ENCODE measurements at regions not wholly inside any gene's neighbourhood (a gene's known extent, or its start where the extent isn't known, plus 50 kb on each side); places are given as distances from the start of the nearest gene placed in this dataset.

GRCh38 chr18:29397536-29397935 is 1220.6 kb upstream of the CDH2 start:
- DNase-seq (no peak), ATAC-seq (no peak)
- no peak overlapping the region for H3K27ac ChIP-seq
- WGBS, 4 donors = 75 to 90% (median 84%) methylated on average over 1 of the region's 1 CpG
- TF ChIP-seq, protein P1, sequence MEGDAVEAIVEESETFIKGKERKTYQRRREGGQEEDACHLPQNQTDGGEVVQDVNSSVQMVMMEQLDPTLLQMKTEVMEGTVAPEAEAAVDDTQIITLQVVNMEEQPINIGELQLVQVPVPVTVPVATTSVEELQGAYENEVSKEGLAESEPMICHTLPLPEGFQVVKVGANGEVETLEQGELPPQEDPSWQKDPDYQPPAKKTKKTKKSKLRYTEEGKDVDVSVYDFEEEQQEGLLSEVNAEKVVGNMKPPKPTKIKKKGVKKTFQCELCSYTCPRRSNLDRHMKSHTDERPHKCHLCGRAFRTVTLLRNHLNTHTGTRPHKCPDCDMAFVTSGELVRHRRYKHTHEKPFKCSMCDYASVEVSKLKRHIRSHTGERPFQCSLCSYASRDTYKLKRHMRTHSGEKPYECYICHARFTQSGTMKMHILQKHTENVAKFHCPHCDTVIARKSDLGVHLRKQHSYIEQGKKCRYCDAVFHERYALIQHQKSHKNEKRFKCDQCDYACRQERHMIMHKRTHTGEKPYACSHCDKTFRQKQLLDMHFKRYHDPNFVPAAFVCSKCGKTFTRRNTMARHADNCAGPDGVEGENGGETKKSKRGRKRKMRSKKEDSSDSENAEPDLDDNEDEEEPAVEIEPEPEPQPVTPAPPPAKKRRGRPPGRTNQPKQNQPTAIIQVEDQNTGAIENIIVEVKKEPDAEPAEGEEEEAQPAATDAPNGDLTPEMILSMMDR (IDR thresholded peaks at IDR 0.05) = no peak
- TF ChIP-seq POLR2A (IDR thresholded peaks at IDR 0.05) = no peak
- no peaks in the 10 kb centered on the region for H3K27me3 ChIP-seq
- peaks cover 0 to 9% (median 0%) of the 10 kb centered on the region in 12 donors for H3K9me3 ChIP-seq
- H3K4me3 ChIP-seq = no peak overlapping the region
- intact Hi-C loops (cut with DNase I) = no loop called here
- no peaks in the 10 kb centered on the region for H3K36me3 ChIP-seq
- no peaks in the 10 kb centered on the region for H3K4me1 ChIP-seq

- no peak for ATAC-seq
- intact Hi-C loops (cut with DNase I) = no loop called here
- TF ChIP-seq, protein P1 (IDR thresholded peaks at IDR 0.05) = no peak
- no peak for TF ChIP-seq POLR2A (IDR thresholded peaks at IDR 0.05)
- no peak for DNase-seq
- Histone ChIP-seq H3K27ac (no peak overlapping the region), H3K9me3 (peaks cover 0 to 6% (median 0%) of the 10 kb centered on the region in 12 donors), H3K36me3 (no peaks in the 10 kb centered on the region), H3K4me3 (no peak overlapping the region), H3K27me3 (no peaks in the 10 kb centered on the region), H3K4me1 (no peaks in the 10 kb centered on the region)
- WGBS, 4 donors = 69 to 73% (median 71%) methylated on average over 5 of the region's 5 CpGs
Measured at GRCh38 chr18:29383311-29384273, 1206.7 kb upstream of the CDH2 start.

- intact Hi-C loops (cut with DNase I) = no loop called here
- DNase-seq (no peak), ATAC-seq (no peak)
- WGBS, 4 donors = 81 to 89% (median 87%) methylated on average over 3 of the region's 3 CpGs
- TF ChIP-seq, protein P1 (IDR thresholded peaks at IDR 0.05) = no peak
- no peak for TF ChIP-seq POLR2A (IDR thresholded peaks at IDR 0.05)
- Histone ChIP-seq H3K9me3 (peaks cover 0 to 9% (median under 1%) of the 10 kb centered on the region in 12 donors), H3K36me3 (no peaks in the 10 kb centered on the region), H3K4me1 (no peaks in the 10 kb centered on the region), H3K27me3 (no peaks in the 10 kb centered on the region), H3K27ac (no peak overlapping the region), H3K4me3 (no peak overlapping the region)
Measured at GRCh38 chr18:29378651-29379136, 1201.8 kb upstream of the CDH2 start.

DNA sequence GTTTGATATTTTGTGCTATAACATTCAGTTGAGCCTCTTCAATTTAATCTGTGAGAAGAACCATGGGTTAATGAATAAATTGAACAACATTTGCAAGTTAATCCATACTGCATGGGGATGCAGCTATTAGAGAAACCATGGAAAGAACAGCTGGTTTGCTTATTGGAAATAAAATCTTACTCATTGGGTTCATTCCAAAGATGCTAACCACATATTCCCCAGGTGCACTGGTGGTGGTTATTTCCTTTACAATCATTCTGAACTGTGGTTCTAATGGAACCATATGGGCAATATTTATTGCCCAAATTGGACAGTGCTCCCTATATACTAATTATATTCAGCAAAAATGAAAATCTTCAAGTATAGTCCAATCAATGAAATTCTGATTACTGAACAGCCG is 1200.4 kb upstream of the CDH2 start:
- Histone ChIP-seq H3K36me3 (no peaks in the 10 kb centered on the region), H3K9me3 (peaks cover 0 to 21% (median 8%) of the 10 kb centered on the region in 12 donors), H3K27ac (no peak overlapping the region), H3K27me3 (no peaks in the 10 kb centered on the region), H3K4me1 (no peaks in the 10 kb centered on the region), H3K4me3 (no peak overlapping the region)
- ATAC-seq (no peak), DNase-seq (no peak)
- TF ChIP-seq, protein P1 (IDR thresholded peaks at IDR 0.05) = no peak
- no peak for TF ChIP-seq POLR2A (IDR thresholded peaks at IDR 0.05)
- WGBS, 4 donors = 88 to 98% (median 92%) methylated on average over 1 of the region's 1 CpG
- intact Hi-C loops (cut with DNase I) = no loop called here

Measured in heart left ventricle (tissue), 16 donors.